ENCODE measurements at regions not wholly inside any gene's neighbourhood (a gene's known extent, or its start where the extent isn't known, plus 50 kb on each side); places are given as distances from the start of the nearest gene placed in this dataset.

DNA sequence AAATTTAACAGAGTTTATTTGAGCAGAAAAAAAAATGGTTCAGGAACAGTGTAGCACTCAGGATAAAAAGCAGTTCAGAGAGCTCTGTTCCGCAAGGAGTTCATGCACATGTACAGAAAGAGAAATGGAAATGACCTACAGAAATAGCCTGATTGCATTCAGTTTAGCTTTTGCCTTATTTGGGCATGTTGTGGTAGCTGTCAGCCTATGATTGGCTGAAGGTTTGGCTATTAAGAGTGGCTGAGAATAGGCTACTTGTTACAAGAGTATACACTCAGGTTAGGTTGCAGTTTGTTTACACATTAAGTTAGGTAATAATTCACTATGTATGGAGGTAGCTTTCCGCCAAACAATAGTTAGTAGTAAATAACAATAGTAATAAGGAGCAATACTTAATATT lies 511.0 kb upstream of the TMPRSS15 start:
- Histone ChIP-seq H3K36me3 (no peaks in the 10 kb centered on the region), H3K4me1 (no peaks in the 10 kb centered on the region), H3K4me3 (no peak overlapping the region), H3K27me3 (no peaks in the 10 kb centered on the region), H3K9me3 (peaks cover 0 to 19% of the 10 kb centered on the region in 2 donors), H3K27ac (no peak overlapping the region)
- no peak for DNase-seq
- TF ChIP-seq, protein P1, sequence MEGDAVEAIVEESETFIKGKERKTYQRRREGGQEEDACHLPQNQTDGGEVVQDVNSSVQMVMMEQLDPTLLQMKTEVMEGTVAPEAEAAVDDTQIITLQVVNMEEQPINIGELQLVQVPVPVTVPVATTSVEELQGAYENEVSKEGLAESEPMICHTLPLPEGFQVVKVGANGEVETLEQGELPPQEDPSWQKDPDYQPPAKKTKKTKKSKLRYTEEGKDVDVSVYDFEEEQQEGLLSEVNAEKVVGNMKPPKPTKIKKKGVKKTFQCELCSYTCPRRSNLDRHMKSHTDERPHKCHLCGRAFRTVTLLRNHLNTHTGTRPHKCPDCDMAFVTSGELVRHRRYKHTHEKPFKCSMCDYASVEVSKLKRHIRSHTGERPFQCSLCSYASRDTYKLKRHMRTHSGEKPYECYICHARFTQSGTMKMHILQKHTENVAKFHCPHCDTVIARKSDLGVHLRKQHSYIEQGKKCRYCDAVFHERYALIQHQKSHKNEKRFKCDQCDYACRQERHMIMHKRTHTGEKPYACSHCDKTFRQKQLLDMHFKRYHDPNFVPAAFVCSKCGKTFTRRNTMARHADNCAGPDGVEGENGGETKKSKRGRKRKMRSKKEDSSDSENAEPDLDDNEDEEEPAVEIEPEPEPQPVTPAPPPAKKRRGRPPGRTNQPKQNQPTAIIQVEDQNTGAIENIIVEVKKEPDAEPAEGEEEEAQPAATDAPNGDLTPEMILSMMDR (IDR thresholded peaks at IDR 0.05) = no peak
- no peak for ATAC-seq
- intact Hi-C loops (cut with DNase I) = no loop called here

DNA sequence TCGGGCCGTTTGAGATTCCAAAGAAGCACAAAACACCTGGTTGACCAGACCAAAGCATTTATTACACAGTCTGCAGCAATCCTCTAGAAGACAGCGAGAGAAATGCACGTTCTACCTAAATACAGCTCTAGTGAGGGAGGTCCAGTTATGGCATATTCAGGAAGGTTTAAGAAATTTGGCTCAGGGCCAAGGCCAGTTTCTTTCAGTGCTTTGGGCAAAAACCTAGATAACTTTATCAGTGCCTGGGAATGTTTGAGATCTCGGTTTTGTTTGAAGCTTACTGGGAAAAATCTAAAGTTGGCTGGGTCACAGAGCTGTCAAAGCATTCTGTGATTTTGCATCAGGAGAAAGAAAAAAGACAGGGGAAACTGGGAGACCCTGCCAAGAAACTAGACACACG lies 514.0 kb upstream of the TMPRSS15 start:
- Histone ChIP-seq H3K27me3 (no peaks in the 10 kb centered on the region), H3K4me3 (no peak overlapping the region), H3K9me3 (peaks cover 0 to 10% of the 10 kb centered on the region in 2 donors), H3K27ac (no peak overlapping the region), H3K36me3 (no peaks in the 10 kb centered on the region), H3K4me1 (no peaks in the 10 kb centered on the region)
- DNase-seq (peak in 1 of 4 donors; percentile 26), ATAC-seq (no peak)
- intact Hi-C loops (cut with DNase I) = no loop called here
- TF ChIP-seq, protein P1 (IDR thresholded peaks at IDR 0.05) = no peak

DNA sequence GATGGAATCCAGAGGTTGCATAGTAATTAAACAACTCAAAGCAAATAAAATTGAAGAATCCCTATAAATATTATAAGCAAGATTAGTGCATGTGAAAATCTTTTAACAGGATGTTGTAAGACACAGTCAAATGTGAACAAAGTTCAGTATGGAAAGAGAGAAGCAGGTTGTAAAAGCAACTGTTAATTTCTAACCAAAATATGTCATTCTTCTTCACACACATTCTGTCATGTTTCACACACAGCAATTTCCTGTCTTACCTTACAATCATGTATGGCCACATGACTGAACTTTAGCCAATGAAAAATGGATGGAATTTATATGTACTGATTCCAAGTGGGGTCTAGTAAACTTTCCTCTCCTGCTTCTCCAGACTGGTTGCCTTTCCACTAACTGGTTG lies 527.7 kb upstream of the TMPRSS15 start:
- Histone ChIP-seq H3K36me3 (no peaks in the 10 kb centered on the region), H3K4me3 (no peak overlapping the region), H3K4me1 (no peaks in the 10 kb centered on the region), H3K27me3 (no peaks in the 10 kb centered on the region), H3K9me3 (no peaks in the 10 kb centered on the region), H3K27ac (no peak overlapping the region)
- ATAC-seq (no peak), DNase-seq (no peak)
- intact Hi-C loops (cut with DNase I) = no loop called here
- TF ChIP-seq, protein P1 (IDR thresholded peaks at IDR 0.05) = no peak

DNA sequence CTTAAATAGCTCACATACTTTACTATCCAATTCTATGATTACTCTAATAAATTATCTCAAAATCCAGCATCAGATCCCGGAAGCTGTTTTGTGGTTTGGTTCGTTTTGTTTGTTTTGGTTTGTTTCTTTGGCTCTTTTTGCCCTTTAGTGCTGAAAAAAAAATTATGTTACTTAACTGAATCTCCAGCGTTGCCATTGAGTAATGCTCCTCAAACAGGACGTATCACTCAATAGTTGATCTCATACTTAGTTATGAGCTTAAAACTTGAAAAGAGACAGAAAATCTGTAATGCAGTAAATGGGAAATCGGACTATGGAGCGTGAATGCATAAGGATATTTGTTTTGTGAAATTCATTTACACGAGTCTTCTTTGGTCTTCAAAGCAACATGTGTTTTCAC lies 533.8 kb upstream of the TMPRSS15 start:
- intact Hi-C loops (cut with DNase I) = no loop called here
- Histone ChIP-seq H3K4me3 (no peak overlapping the region), H3K9me3 (no peaks in the 10 kb centered on the region), H3K4me1 (no peaks in the 10 kb centered on the region), H3K27me3 (no peaks in the 10 kb centered on the region), H3K36me3 (no peaks in the 10 kb centered on the region), H3K27ac (no peak overlapping the region)
- ATAC-seq (no peak), DNase-seq (no peak)
- TF ChIP-seq, protein P1 (IDR thresholded peaks at IDR 0.05) = no peak

DNA sequence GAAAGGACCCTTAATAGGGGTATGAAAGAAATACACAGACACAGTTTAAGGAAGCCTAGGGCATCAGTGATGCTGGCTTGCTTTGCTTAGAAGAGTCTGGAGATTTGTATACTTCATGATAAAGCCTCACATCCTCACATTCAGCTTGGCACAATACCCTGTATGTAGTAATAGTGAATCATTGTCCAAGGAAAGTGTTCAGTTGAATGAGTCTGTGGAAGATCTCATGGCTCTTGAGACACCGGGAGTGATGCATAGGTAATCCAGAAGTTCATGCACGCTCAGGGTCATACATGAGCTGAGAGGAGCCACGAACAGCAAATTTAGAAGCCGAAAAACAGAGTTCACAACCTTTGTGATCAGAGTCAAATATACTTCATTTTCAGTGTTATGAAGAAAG lies 537.2 kb upstream of the TMPRSS15 start:
- ATAC-seq = no peak
- no peaks in the 10 kb centered on the region for H3K4me1 ChIP-seq
- intact Hi-C loops (cut with DNase I) = no loop called here
- H3K4me3 ChIP-seq = no peak overlapping the region
- TF ChIP-seq, protein P1 (IDR thresholded peaks at IDR 0.05) = no peak
- no peak for DNase-seq
- H3K27ac ChIP-seq = no peak overlapping the region
- no peaks in the 10 kb centered on the region for H3K27me3 ChIP-seq
- no peaks in the 10 kb centered on the region for H3K9me3 ChIP-seq
- H3K36me3 ChIP-seq = no peaks in the 10 kb centered on the region

All from left lung (tissue), 4 donors.